BJ (cell line): ENCODE measurements at regions not wholly inside any gene's neighbourhood (a gene's known extent, or its start where the extent isn't known, plus 50 kb on each side); places are given as distances from the start of the nearest gene placed in this dataset.

Source experiments
- CTCF ChIA-PET: fragments of 350-600 bp; formaldehyde crosslinking; extraction: SDS; loops from one replicate; lab custom pipeline; 2021; ENCODE audit warnings: antibody characterized with exemption, inconsistent platforms; lab: Yijun Ruan, JAX
- POLR2A ChIA-PET: fragments of 300-600 bp; sonication (Branson Sonifier 250); formaldehyde crosslinking; extraction: SDS; loops from one replicate; lab custom pipeline; 2021; ENCODE audit warnings: antibody characterized with exemption; lab: Charles Lee
- DNase-seq: peaks from one replicate; pipeline ENCODE4 v3.0.0-alpha.2; 2011; ENCODE audit warnings: low read depth
- H3K27me3 ChIP-seq: 2 replicates; pipeline ENCODE4 v1.6.0; 2011; ENCODE audit warnings: low read length; ENCODE audit not compliant: control insufficient read depth, insufficient read depth
- H3K36me3 ChIP-seq: 2 replicates; pipeline ENCODE4 v1.5.1; 2011; ENCODE audit warnings: low read length; ENCODE audit not compliant: control insufficient read depth, insufficient read depth
- H3K4me3 ChIP-seq: 2 replicates; pipeline ENCODE4 v1.5.1; 2011; ENCODE audit warnings: low read depth, mild to moderate bottlenecking, control low read depth, low read length
- CTCF ChIP-seq: IDR thresholded peaks from 2 replicates; pipeline ENCODE4 v1.5.1; 2011; ENCODE audit warnings: low read depth, mild to moderate bottlenecking, control low read depth, inconsistent platforms, low read length, moderate library complexity; ENCODE audit not compliant: insufficient read depth

- POLR2A ChIA-PET: no interaction called here
- Histone ChIP-seq H3K36me3 (no peaks in the 10 kb centered on the region), H3K27me3 (no peaks in the 10 kb centered on the region), H3K4me3 (no peak overlapping the region)
- DNase-seq: no peak
- no peak for TF ChIP-seq CTCF
- CTCF ChIA-PET: no interaction called here
Observed at GRCh38 chr5:97550164-97550563, 367.1 kb upstream of the RIOK2 start.

GRCh38 chr5:97550818-97551217 is 367.8 kb upstream of the RIOK2 start:
- H3K36me3 ChIP-seq: no peaks in the 10 kb centered on the region
- H3K27me3 ChIP-seq: no peaks in the 10 kb centered on the region
- no peak overlapping the region for H3K4me3 ChIP-seq
- CTCF ChIA-PET: interaction anchor here (1.0 kb wide), 1 partner anchor 94 kb away, joined by 3 read pairs; no protein-coding TSS in a partner anchor
- POLR2A ChIA-PET: no interaction called here
- DNase-seq: no peak
- no peak for TF ChIP-seq CTCF

GRCh38 chr5:97553604-97554452 is 370.8 kb upstream of the RIOK2 start:
- CTCF ChIA-PET: interaction anchor here (1.4 kb wide), 1 partner anchor 20 kb away, joined by 5 read pairs; no protein-coding TSS in a partner anchor
- POLR2A ChIA-PET: no interaction called here
- no peaks in the 10 kb centered on the region for H3K36me3 ChIP-seq
- H3K4me3 ChIP-seq: no peak overlapping the region
- no peak for DNase-seq
- TF ChIP-seq CTCF: no peak
- no peaks in the 10 kb centered on the region for H3K27me3 ChIP-seq

GRCh38 chr5:97554977-97555643 is 372.1 kb upstream of the RIOK2 start:
- Histone ChIP-seq H3K27me3 (no peaks in the 10 kb centered on the region), H3K4me3 (no peak overlapping the region), H3K36me3 (no peaks in the 10 kb centered on the region)
- no peak for DNase-seq
- POLR2A ChIA-PET: interaction anchor here (0.6 kb wide), 2 partner anchors 175 to 750 kb away, joined by 3 to 31 read pairs; no protein-coding TSS in a partner anchor
- CTCF ChIA-PET: interaction anchor here (0.7 to 1.4 kb wide), 2 partner anchors 21 to 1214 kb away, joined by 3 to 5 read pairs; no protein-coding TSS in a partner anchor
- no peak for TF ChIP-seq CTCF

- no peaks in the 10 kb centered on the region for H3K27me3 ChIP-seq
- POLR2A ChIA-PET: no interaction called here
- TF ChIP-seq CTCF: no peak
- no peak for DNase-seq
- no peak overlapping the region for H3K4me3 ChIP-seq
- no peaks in the 10 kb centered on the region for H3K36me3 ChIP-seq
- CTCF ChIA-PET: interaction anchor here (1.4 kb wide), 1 partner anchor 22 kb away, joined by 5 read pairs; no protein-coding TSS in a partner anchor
Observed at GRCh38 chr5:97555644-97555981, 372.6 kb upstream of the RIOK2 start.
